SU-DHL-6 (cell line): ENCODE measurements at regions not wholly inside any gene's neighbourhood (a gene's known extent, or its start where the extent isn't known, plus 50 kb on each side); places are given as distances from the start of the nearest gene placed in this dataset.

ENCODE experiments used
- H2AFZ ChIP-seq: fragments of 200-600 bp; sonication (generic); 2 replicates; pipeline ENCODE4 v1.6.1; 2014; ENCODE audit warnings: low read depth, mild to moderate bottlenecking, moderate library complexity, mixed read lengths, antibody characterized with exemption, low read length; ENCODE audit not compliant: severe bottlenecking
- H3F3A ChIP-seq: fragments of 200-600 bp; shearing (Covaris generic); 2 replicates; pipeline ENCODE4 v1.6.0; 2016; ENCODE audit warnings: antibody characterized with exemption, mild to moderate bottlenecking; ENCODE audit not compliant: insufficient read depth
- H3K27ac ChIP-seq: fragments of 200-600 bp; sonication (generic); 2 replicates; pipeline ENCODE4 v1.5.1; 2016; ENCODE audit warnings: low read depth, mild to moderate bottlenecking, low read length, moderate library complexity, mixed read lengths
- H3K27me3 ChIP-seq: fragments of 200-600 bp; sonication (generic), shearing (Covaris generic); 2 replicates; pipeline ENCODE4 v1.6.0; 2014; ENCODE audit warnings: mild to moderate bottlenecking, low read length
- H3K36me3 ChIP-seq: fragments of 200-600 bp; sonication (generic); 2 replicates; pipeline ENCODE4 v1.6.1; 2014; ENCODE audit warnings: mild to moderate bottlenecking, low read length, mixed read lengths
- H3K4me2 ChIP-seq: fragments of 300-600, 200-600 bp; shearing (Covaris generic), sonication (generic); 2 replicates; pipeline ENCODE4 v1.6.0; 2014; ENCODE audit warnings: low read length, low read depth, mild to moderate bottlenecking; ENCODE audit not compliant: poor library complexity, severe bottlenecking
- H3K4me3 ChIP-seq: fragments of 200-600 bp; sonication (generic); 2 replicates; pipeline ENCODE4 v1.5.1; 2014; ENCODE audit warnings: antibody characterized with exemption, low read length, mild to moderate bottlenecking, mixed read lengths; ENCODE audit not compliant: insufficient read depth, poor library complexity, severe bottlenecking
- H3K79me2 ChIP-seq: fragments of 200-600 bp; sonication (generic); 2 replicates; pipeline ENCODE4 v1.6.1; 2014; ENCODE audit warnings: mild to moderate bottlenecking, low read length, moderate library complexity; ENCODE audit not compliant: insufficient read depth
- H3K9ac ChIP-seq: fragments of 200-600 bp; sonication (generic); 2 replicates; pipeline ENCODE4 v1.7.0; 2014; ENCODE audit warnings: mild to moderate bottlenecking, low read length
- H3K9me2 ChIP-seq: fragments of 200-600 bp; sonication (generic); replicated peaks from 2 replicates; pipeline ENCODE4 v1.6.1; 2014; ENCODE audit warnings: low read length; ENCODE audit not compliant: insufficient read depth
- H3K9me3 ChIP-seq: fragments of 200-600 bp; sonication (generic); 2 replicates; pipeline ENCODE4 v1.6.1; 2014; ENCODE audit warnings: low read length, mixed read lengths; ENCODE audit not compliant: insufficient read depth
- H4K20me1 ChIP-seq: fragments of 200-600 bp; sonication (generic); 2 replicates; pipeline ENCODE4 v1.6.1; 2014; ENCODE audit warnings: low read depth, mild to moderate bottlenecking, antibody characterized with exemption, low read length, moderate library complexity, mixed read lengths
- EZH2phosphoT487 ChIP-seq: fragments of 200-600 bp; sonication (generic), shearing (Covaris generic); conservative IDR thresholded peaks from 2 replicates; pipeline ENCODE4 v1.6.1; 2018; ENCODE audit warnings: mild to moderate bottlenecking, antibody characterized with exemption, low read length, moderate library complexity, mixed read lengths
- TF ChIP-seq, protein P1 (sequence below): fragments of 200-600 bp; sonication (generic); IDR thresholded peaks from one replicate; pipeline ENCODE4 v1.5.1; 2017; ENCODE audit warnings: antibody characterized with exemption, mild to moderate bottlenecking, low read length, moderate library complexity; ENCODE audit not compliant: insufficient read depth, poor library complexity, severe bottlenecking

DNA sequence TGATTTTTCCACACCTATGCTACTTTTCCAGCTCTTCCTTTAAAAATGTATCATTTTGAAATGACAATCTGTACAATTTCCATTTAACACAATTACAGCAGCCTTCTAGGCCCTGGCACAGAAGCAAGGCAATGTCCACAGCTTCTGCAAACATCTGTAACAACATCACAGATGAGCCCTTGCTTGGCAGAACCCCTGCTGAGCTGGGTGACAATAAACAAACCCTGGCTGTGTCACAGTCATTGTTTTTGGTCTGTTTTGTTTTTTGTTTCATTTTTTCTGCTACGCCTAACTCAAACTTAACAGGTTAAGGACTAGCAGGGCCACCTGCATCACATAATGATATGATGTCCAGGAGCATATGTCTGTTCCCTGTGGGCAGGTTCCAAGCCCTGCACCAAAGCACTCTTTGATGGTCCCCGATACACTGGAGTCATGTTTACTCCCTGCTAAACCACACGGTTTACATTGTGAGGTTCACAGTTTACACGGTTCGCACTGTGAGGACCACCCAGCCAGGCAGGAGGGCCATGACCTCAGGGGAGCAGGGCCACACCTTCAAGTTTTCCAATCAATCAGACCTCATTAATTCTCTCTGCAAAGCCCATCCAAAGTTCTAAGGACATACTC, 186.8 kb upstream of the CHRNA7 start:
- H3K9ac ChIP-seq: no peak overlapping the region
- no peak overlapping the region for H3K4me3 ChIP-seq
- H3K27ac ChIP-seq: no peak overlapping the region
- no peaks in the 10 kb centered on the region for H3K27me3 ChIP-seq
- no peak for TF ChIP-seq EZH2phosphoT487
- TF ChIP-seq, protein P1, sequence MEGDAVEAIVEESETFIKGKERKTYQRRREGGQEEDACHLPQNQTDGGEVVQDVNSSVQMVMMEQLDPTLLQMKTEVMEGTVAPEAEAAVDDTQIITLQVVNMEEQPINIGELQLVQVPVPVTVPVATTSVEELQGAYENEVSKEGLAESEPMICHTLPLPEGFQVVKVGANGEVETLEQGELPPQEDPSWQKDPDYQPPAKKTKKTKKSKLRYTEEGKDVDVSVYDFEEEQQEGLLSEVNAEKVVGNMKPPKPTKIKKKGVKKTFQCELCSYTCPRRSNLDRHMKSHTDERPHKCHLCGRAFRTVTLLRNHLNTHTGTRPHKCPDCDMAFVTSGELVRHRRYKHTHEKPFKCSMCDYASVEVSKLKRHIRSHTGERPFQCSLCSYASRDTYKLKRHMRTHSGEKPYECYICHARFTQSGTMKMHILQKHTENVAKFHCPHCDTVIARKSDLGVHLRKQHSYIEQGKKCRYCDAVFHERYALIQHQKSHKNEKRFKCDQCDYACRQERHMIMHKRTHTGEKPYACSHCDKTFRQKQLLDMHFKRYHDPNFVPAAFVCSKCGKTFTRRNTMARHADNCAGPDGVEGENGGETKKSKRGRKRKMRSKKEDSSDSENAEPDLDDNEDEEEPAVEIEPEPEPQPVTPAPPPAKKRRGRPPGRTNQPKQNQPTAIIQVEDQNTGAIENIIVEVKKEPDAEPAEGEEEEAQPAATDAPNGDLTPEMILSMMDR: no peak
- H3K4me2 ChIP-seq: no peak overlapping the region
- no peaks in the 10 kb centered on the region for H3K9me3 ChIP-seq
- no peaks in the 10 kb centered on the region for H3K79me2 ChIP-seq
- no peaks in the 10 kb centered on the region for H3K36me3 ChIP-seq
- no peaks in the 10 kb centered on the region for H4K20me1 ChIP-seq
- H3F3A ChIP-seq: no peaks in the 10 kb centered on the region
- H3K9me2 ChIP-seq: no peaks in the 10 kb centered on the region
- no peak overlapping the region for H2AFZ ChIP-seq

DNA sequence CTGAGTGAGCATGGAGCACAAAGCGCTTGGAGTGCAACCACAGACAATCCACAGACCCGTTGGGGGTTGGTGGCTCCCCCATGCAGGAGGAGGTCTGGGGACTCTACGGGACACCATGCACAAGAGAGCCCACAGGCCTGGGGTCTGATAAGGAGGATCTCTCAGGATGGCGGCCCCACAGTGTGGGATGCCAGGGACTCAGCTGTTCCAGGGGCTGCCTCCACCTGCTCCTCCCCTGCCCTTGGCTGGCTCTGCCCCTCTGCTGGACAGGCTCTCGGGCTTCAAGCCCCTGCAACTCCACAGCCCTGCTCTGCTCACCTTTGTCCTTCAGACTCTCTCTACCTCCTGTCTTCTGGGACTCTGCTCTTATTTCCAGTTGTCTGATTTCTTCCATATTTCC, 184.5 kb upstream of the CHRNA7 start:
- Histone ChIP-seq H3K9me2 (no peaks in the 10 kb centered on the region), H3F3A (no peaks in the 10 kb centered on the region), H3K9ac (no peak overlapping the region), H4K20me1 (no peaks in the 10 kb centered on the region), H3K4me3 (no peak overlapping the region), H3K27ac (no peak overlapping the region), H3K27me3 (no peaks in the 10 kb centered on the region), H2AFZ (no peak overlapping the region), H3K79me2 (no peaks in the 10 kb centered on the region), H3K4me2 (no peak overlapping the region), H3K36me3 (no peaks in the 10 kb centered on the region), H3K9me3 (no peaks in the 10 kb centered on the region)
- no peak for TF ChIP-seq EZH2phosphoT487
- TF ChIP-seq, protein P1: no peak

DNA sequence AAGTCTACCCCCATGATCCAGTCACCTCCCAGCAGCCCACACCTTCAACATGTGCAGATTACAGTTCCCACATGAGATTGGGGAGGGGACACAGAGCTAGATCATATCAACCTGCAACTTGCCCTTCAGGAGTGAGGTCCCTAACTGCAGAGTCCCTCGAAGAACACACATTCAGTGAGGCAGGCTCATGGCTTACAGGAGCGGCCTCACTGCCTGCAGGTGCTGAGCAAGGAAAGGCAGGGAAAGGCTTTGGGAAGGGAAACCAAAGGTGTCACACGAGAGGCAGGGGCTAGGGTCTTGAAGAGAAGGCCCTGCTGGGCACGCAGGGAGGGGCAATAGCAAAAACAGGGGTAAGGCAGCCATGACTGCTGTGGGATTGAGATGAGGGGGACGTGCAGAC, 182.4 kb upstream of the CHRNA7 start:
- Histone ChIP-seq H3K9ac (no peak overlapping the region), H4K20me1 (no peaks in the 10 kb centered on the region), H3K9me2 (no peaks in the 10 kb centered on the region), H3K27me3 (no peaks in the 10 kb centered on the region), H2AFZ (no peak overlapping the region), H3K9me3 (no peaks in the 10 kb centered on the region), H3K79me2 (no peaks in the 10 kb centered on the region), H3K4me3 (no peak overlapping the region), H3K36me3 (no peaks in the 10 kb centered on the region), H3K27ac (no peak overlapping the region), H3K4me2 (no peak overlapping the region), H3F3A (no peaks in the 10 kb centered on the region)
- no peak for TF ChIP-seq EZH2phosphoT487
- TF ChIP-seq, protein P1: no peak

DNA sequence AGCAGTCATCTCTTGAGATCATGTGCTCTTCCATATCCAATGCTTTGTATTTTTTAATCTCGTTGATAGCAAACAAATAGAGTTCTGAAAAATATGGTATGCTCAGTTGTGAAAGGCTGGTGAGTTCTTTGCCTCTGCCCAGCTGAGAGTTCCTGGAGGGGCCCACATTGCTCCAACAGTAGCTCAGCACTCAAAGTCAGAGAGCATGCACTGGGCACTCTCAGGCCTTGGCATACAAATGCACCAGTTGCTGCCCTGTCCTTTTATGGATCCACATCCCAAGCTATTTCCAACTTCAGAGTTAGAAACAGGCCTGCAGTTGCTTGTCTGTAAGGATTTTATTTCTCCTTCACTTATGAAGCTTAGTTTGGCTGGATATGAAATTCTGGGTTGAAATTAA, 181.7 kb upstream of the CHRNA7 start:
- no peak overlapping the region for H3K4me2 ChIP-seq
- H3K27ac ChIP-seq: no peak overlapping the region
- no peaks in the 10 kb centered on the region for H3K9me3 ChIP-seq
- no peaks in the 10 kb centered on the region for H3K79me2 ChIP-seq
- H3F3A ChIP-seq: no peaks in the 10 kb centered on the region
- H2AFZ ChIP-seq: no peak overlapping the region
- no peaks in the 10 kb centered on the region for H3K27me3 ChIP-seq
- H3K9ac ChIP-seq: no peak overlapping the region
- H3K4me3 ChIP-seq: no peak overlapping the region
- no peaks in the 10 kb centered on the region for H3K36me3 ChIP-seq
- no peaks in the 10 kb centered on the region for H3K9me2 ChIP-seq
- TF ChIP-seq, protein P1: no peak
- TF ChIP-seq EZH2phosphoT487: no peak
- no peaks in the 10 kb centered on the region for H4K20me1 ChIP-seq
